Lung (tissue), 11 donors: ENCODE measurements at regions not wholly inside any gene's neighbourhood (a gene's known extent, or its start where the extent isn't known, plus 50 kb on each side); places are given as distances from the start of the nearest gene placed in this dataset.

Source experiments
- ATAC-seq: fragments of 200-7000 bp; cut with Tn5 transposase; one replicate; pipeline ENCODE4 v1.9.1; 2020; ENCODE audit warnings: moderate number of reproducible peaks; ENCODE audit not compliant: insufficient read depth, low FRiP score
- DNase-seq, 3 donors: peaks; one replicate each; pipeline ENCODE4 v3.0.0-alpha.2; 2013 to 2017
- H3K27ac ChIP-seq, 2 donors: one replicate each; pipeline ENCODE4 v1.5.1; 2013; ENCODE audit warnings: mild to moderate bottlenecking in 2 of 2, moderate library complexity in 2 of 2, control low read depth in 1 of 2, inconsistent platforms in 1 of 2, low read depth in 1 of 2, low read length in 1 of 2
- H3K27me3 ChIP-seq, 3 donors: one replicate each; pipeline ENCODE4 v1.5.1; 2013; ENCODE audit warnings: low read length in 2 of 3; ENCODE audit not compliant: control insufficient read depth in 3 of 3, insufficient read depth in 3 of 3
- H3K36me3 ChIP-seq, 4 donors: one replicate each; pipeline ENCODE4 v1.5.1; 2013; ENCODE audit warnings: low read length in 4 of 4, mild to moderate bottlenecking in 1 of 4, moderate library complexity in 1 of 4; ENCODE audit not compliant: control insufficient read depth in 4 of 4, insufficient read depth in 4 of 4
- H3K4me1 ChIP-seq, 5 donors: one replicate each; pipeline ENCODE4 v1.5.1; 2013; ENCODE audit warnings: low read length in 5 of 5, mild to moderate bottlenecking in 2 of 5, moderate library complexity in 1 of 5; ENCODE audit not compliant: control insufficient read depth in 5 of 5, insufficient read depth in 5 of 5
- H3K4me3 ChIP-seq: one replicate; pipeline ENCODE4 v1.5.1; 2013; ENCODE audit warnings: mild to moderate bottlenecking, control low read depth, moderate library complexity
- H3K9ac ChIP-seq, 2 donors: one replicate each; pipeline ENCODE4 v1.5.1; 2013; ENCODE audit warnings: low read length in 2 of 2, control low read depth in 1 of 2; ENCODE audit not compliant: insufficient read depth in 1 of 2
- H3K9me3 ChIP-seq, 4 donors: one replicate each; pipeline ENCODE4 v1.5.1; 2013; ENCODE audit warnings: low read length in 3 of 4, mild to moderate bottlenecking in 1 of 4, moderate library complexity in 1 of 4; ENCODE audit not compliant: control insufficient read depth in 4 of 4, insufficient read depth in 3 of 4
- CTCF ChIP-seq: IDR thresholded peaks from 2 replicates; pipeline ENCODE4 v1.5.1; 2012; ENCODE audit warnings: mild to moderate bottlenecking; ENCODE audit errors: control extremely low read depth, extremely low read depth
- WGBS, 2 donors: extraction: QIAGEN DNeasy Blood & Tissue Kit; methylation state at CpG; one replicate each; pipeline ENCODE4 v1.1.7; 2013; 5-methylcytosine and 5-hydroxymethylcytosine counted together
- donor health status: control.
- donor health status: control.
- donor health status: Bipolar disorder and iron deficiency.
- donor health status: healthy.
- donor health status: DM: yes; HTN: yes; CAD: no.

GRCh38 chr7:121494516-121494915 is 98.4 kb upstream of the FAM3C start:
- Histone ChIP-seq H3K36me3 (no peaks in the 10 kb centered on the region), H3K9me3 (no peaks in the 10 kb centered on the region), H3K4me1 (no peaks in the 10 kb centered on the region), H3K27me3 (no peaks in the 10 kb centered on the region), H3K27ac (no peak overlapping the region), H3K4me3 (no peak overlapping the region), H3K9ac (no peak overlapping the region)
- ATAC-seq (no peak), DNase-seq (no peak)
- no peak for TF ChIP-seq CTCF

- Histone ChIP-seq H3K9me3 (no peaks in the 10 kb centered on the region), H3K9ac (no peak overlapping the region), H3K36me3 (no peaks in the 10 kb centered on the region), H3K4me3 (no peak overlapping the region), H3K27ac (no peak overlapping the region), H3K4me1 (no peaks in the 10 kb centered on the region), H3K27me3 (no peaks in the 10 kb centered on the region)
- no peak for DNase-seq
- WGBS, 2 donors = 51 to 54% methylated on average over 1 of the region's 1 CpG
- ATAC-seq = no peak
- TF ChIP-seq CTCF = no peak
These were observed 97.4 kb upstream of the FAM3C start for GRCh38 chr7:121493553-121493952.

- Histone ChIP-seq H3K4me3 (no peak overlapping the region), H3K9me3 (no peaks in the 10 kb centered on the region), H3K27me3 (no peaks in the 10 kb centered on the region), H3K9ac (no peak overlapping the region), H3K36me3 (no peaks in the 10 kb centered on the region), H3K4me1 (no peaks in the 10 kb centered on the region), H3K27ac (no peak overlapping the region)
- WGBS, 2 donors = 80 to 81% methylated on average over 5 of the region's 5 CpGs
- ATAC-seq = no peak
- no peak for TF ChIP-seq CTCF
- DNase-seq = no peak
These were observed 94.2 kb upstream of the FAM3C start for GRCh38 chr7:121490309-121490708.

- no peak overlapping the region for H3K27ac ChIP-seq
- DNase-seq (no peak), ATAC-seq (no peak)
- 87 to 93% methylated on average over 2 of the region's 2 CpGs for WGBS, 2 donors
- TF ChIP-seq CTCF = no peak
- no peak overlapping the region for H3K4me3 ChIP-seq
- H3K9me3 ChIP-seq = no peaks in the 10 kb centered on the region
- H3K9ac ChIP-seq = no peak overlapping the region
- no peaks in the 10 kb centered on the region for H3K27me3 ChIP-seq
- no peaks in the 10 kb centered on the region for H3K4me1 ChIP-seq
- H3K36me3 ChIP-seq = no peaks in the 10 kb centered on the region
These were observed 93.3 kb upstream of the FAM3C start for GRCh38 chr7:121489440-121489839.
